Glutamatergic neuron (in vitro differentiated cells): ENCODE measurements at regions not wholly inside any gene's neighbourhood (a gene's known extent, or its start where the extent isn't known, plus 50 kb on each side); places are given as distances from the start of the nearest gene placed in this dataset.
"Not testable (repeated sequence)": the region's sequence is repeated elsewhere in the genome, so short reads cannot be mapped to it uniquely, and the experiment has no call there.

Experiments used
- DNase-seq: peaks from one replicate; pipeline ENCODE4 v3.0.0; 2022
- H3K27ac Mint-ChIP-seq: one replicate; pipeline ENCODE4 v1.8.0; 2020; ENCODE audit warnings: mild to moderate bottlenecking, mixed read lengths, inconsistent platforms; ENCODE audit not compliant: unreplicated experiment
- H3K27me3 Mint-ChIP-seq: one replicate; pipeline ENCODE4 v1.8.0; 2020; ENCODE audit warnings: mild to moderate bottlenecking, moderate library complexity, mixed read lengths, inconsistent platforms; ENCODE audit not compliant: unreplicated experiment
- H3K36me3 Mint-ChIP-seq: one replicate; pipeline ENCODE4 v1.8.0; 2020; ENCODE audit warnings: mild to moderate bottlenecking, mixed read lengths, inconsistent platforms; ENCODE audit not compliant: unreplicated experiment
- H3K4me1 Mint-ChIP-seq: one replicate; pipeline ENCODE4 v1.8.0; 2020; ENCODE audit warnings: mild to moderate bottlenecking, low read depth, mixed read lengths, inconsistent platforms; ENCODE audit not compliant: unreplicated experiment
- H3K4me3 Mint-ChIP-seq: one replicate; pipeline ENCODE4 v1.8.0; 2020; ENCODE audit warnings: mild to moderate bottlenecking, mixed read lengths, inconsistent platforms; ENCODE audit not compliant: unreplicated experiment
- H3K9me3 Mint-ChIP-seq: one replicate; pipeline ENCODE4 v1.8.0; 2020; ENCODE audit warnings: mild to moderate bottlenecking, moderate library complexity, mixed read lengths, inconsistent platforms; ENCODE audit not compliant: unreplicated experiment
- CTCF ChIP-seq: fragments of 200-600 bp; sonication (generic); IDR thresholded peaks from one replicate; pipeline ENCODE4 v1.5.0; 2021; ENCODE audit not compliant: partially characterized antibody, unreplicated experiment

GRCh38 chr21:36223451-36223850 lies 66.8 kb downstream of the DOP1B start:
- no peaks in the 10 kb centered on the region for H3K36me3 Mint-ChIP-seq
- no peaks in the 10 kb centered on the region for H3K9me3 Mint-ChIP-seq
- H3K27me3 Mint-ChIP-seq = peaks cover 2% of the 10 kb centered on the region
- no peaks in the 10 kb centered on the region for H3K4me1 Mint-ChIP-seq
- DNase-seq = no peak
- H3K27ac Mint-ChIP-seq = no peak overlapping the region
- TF ChIP-seq CTCF = no peak
- no peak overlapping the region for H3K4me3 Mint-ChIP-seq

- no peak overlapping the region for H3K27ac Mint-ChIP-seq
These were observed 72.6 kb downstream of the DOP1B start for GRCh38 chr21:36229181-36229580.

DNA sequence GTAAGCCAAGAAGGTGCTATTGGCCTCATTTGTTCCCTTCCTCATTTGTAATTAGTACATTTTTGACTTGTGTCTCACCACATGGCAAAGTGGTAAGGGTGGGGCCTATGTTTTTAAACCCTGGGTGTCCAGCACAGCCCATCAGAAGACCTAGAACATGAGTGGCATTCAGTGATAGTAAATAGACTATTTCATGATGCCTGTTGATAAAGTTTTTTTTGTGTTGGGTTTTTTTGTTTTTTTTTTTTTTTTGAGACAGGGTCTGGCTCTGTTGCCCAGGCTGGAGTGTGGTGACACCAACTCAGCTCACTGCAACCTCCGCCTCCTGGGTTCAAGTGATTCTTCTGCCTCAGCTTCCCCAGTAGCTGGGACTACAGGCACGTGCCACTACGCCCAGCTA lies 74.8 kb downstream of the DOP1B start:
- not testable (repeated sequence) for H3K4me1 Mint-ChIP-seq, H3K36me3 Mint-ChIP-seq, H3K4me3 Mint-ChIP-seq, H3K27me3 Mint-ChIP-seq, H3K27ac Mint-ChIP-seq, H3K9me3 Mint-ChIP-seq, DNase-seq

More at GRCh38 chr21:36229181-36229580, 72.6 kb downstream of the DOP1B start:
- no peak overlapping the region for H3K4me3 Mint-ChIP-seq
- H3K4me1 Mint-ChIP-seq = no peaks in the 10 kb centered on the region
- no peaks in the 10 kb centered on the region for H3K36me3 Mint-ChIP-seq
- no peak for DNase-seq
- no peak for TF ChIP-seq CTCF
- H3K9me3 Mint-ChIP-seq = no peaks in the 10 kb centered on the region
- no peaks in the 10 kb centered on the region for H3K27me3 Mint-ChIP-seq

GRCh38 chr21:36232641-36233040 lies 76.0 kb downstream of the DOP1B start:
- no peak overlapping the region for H3K4me3 Mint-ChIP-seq
- no peaks in the 10 kb centered on the region for H3K4me1 Mint-ChIP-seq
- no peak for TF ChIP-seq CTCF
- no peaks in the 10 kb centered on the region for H3K36me3 Mint-ChIP-seq
- H3K9me3 Mint-ChIP-seq = no peaks in the 10 kb centered on the region
- no peaks in the 10 kb centered on the region for H3K27me3 Mint-ChIP-seq
- H3K27ac Mint-ChIP-seq = no peak overlapping the region
- DNase-seq = no peak

- no peak for TF ChIP-seq CTCF
- Mint-ChIP-seq H3K4me3 (no peak overlapping the region), H3K27me3 (no peaks in the 10 kb centered on the region), H3K4me1 (no peaks in the 10 kb centered on the region), H3K27ac (no peak overlapping the region), H3K9me3 (no peaks in the 10 kb centered on the region), H3K36me3 (no peaks in the 10 kb centered on the region)
- DNase-seq = no peak
These were observed 78.5 kb downstream of the DOP1B start for GRCh38 chr21:36235058-36235582.
